HS-27A (cell line): ENCODE measurements at regions not wholly inside any gene's neighbourhood (a gene's known extent, or its start where the extent isn't known, plus 50 kb on each side); places are given as distances from the start of the nearest gene placed in this dataset.
A peak's percentile ranks its signal among the peaks of the same experiment; 100 is the strongest.

Source experiments
- DNase-seq: peaks from one replicate; pipeline ENCODE4 v3.0.0-alpha.2; 2012; ENCODE audit warnings: low read depth, missing footprints

DNA sequence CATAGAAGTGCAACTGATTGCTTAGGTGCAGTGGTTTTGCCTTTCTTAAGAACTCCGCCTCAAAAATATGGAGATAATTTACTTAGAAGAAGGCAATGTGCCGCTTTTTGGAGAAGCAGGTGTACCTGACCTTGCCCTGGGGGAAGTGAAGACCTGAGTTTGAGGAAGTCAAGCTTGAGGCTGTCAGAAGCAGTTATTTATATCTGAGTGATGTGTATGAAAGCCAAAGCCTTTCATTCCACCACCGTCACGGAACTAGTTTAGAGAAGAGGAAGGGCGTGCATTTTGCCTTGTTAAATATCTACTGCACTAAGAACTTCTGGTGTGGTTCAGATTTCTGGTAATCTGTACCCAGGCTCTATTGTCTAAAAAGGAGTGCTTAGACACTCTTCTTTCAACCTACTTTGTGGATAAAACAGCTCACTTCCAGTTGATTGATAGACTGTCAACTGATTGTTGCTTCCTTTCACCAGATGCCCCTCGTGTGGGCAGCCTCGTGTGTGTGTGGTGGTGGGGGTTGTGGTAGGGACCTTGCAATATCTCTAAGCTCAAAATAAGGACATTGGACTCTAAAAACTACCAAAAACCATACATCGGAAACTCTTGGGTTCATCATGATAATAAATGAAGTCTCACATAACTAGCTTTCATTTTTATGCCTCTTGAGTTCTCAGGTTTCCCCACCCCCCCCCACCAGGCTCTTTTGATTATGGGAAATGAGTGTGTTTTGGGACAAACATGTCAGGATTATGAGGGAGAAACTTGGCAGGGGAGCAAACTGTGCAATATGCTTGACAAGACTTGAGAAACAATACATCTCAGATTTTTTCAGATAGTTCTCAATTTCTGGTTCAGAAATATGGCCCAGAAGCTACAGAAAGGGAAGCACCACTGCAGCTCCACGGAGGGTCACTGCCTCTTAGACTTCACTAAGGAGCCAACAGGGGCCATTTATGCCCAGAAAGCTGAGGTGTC lies 78.6 kb downstream of the ARF6 start:
- no peak for DNase-seq

DNA sequence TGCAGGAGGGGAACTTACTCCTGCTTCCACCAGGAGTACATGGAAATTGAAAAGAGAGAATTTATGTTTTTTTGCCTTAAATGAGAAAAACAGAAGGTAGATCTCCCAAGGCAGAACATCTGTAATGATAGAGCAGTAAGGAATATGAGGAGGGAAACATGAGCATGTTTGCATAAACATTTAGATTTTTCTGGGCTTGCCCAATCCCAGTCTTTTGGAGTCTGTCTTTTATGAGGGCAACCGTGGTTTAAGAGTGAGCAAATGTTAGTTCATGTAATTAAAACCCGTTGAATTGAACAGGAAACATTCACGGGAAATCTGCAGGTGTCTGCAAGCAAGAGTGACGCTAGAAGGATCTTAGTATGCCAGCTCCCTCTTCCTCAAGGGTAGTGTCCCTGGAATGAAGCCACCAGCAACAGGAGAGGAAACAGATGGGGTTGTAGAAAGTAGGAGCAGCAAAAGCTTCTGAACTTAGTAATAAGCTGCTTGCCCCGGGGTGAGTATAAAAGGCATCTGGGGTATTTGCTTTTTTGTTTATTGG lies 79.3 kb downstream of the ARF6 start:
- peak; percentile 43 for DNase-seq

DNA sequence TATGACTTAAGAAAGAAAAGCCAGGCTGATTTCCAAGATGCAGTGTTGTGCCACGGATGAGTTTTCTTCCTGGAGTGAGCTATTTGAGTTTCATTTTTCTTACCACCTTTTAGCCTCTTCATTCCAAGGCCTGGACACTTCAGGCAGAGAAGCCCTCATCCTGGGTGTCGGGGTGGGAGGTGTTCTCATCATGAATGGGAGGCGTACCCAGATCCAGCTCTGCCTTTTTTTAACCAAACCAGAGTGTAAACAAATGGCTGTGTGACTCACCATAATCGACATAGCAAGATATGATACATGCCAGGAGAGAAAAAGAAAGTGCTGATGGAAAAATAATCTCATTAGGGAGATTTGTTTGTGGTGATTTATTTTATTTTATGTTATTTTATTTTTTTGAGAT lies 79.9 kb downstream of the ARF6 start:
- DNase-seq = peak; percentile 79

DNA sequence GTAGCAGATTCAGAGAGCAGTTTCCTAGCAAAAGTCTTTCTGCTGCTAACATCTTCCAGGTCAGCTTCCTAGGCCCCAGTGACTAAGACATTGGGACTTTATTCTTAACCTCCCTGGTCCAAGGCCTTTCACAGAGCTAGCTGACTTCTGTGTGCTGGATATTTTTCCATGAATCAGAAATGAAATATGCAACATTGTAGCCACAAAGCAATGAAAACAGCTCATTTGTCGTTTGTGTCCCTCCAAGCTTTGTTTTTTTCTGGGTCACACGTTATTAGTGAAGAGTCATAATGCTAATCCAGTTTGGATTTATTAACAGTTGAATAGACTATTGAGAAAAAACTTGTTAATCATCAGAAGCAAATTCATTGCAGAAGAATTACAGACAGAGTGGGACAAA lies 82.4 kb downstream of the ARF6 start:
- DNase-seq = no peak

DNA sequence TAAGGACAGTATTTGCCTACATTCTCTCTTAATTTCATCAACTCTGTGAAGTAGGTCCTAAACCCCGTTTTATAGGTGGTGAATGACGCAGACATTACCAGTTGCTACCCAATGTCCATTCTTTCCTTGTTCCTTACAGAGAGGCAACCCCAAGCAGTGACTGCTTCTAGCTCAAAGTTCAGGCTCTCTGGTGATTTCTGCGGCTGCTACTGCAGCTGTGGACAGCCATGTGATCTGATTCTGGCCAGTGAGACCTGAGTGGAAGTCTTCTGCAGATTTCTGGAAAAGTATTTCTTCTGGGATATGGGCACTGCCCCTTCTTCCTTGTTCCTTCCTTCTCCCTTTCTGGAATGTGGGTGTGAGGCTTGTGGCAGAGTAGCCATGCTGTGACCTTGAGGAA lies 82.9 kb downstream of the ARF6 start:
- DNase-seq = no peak

DNA sequence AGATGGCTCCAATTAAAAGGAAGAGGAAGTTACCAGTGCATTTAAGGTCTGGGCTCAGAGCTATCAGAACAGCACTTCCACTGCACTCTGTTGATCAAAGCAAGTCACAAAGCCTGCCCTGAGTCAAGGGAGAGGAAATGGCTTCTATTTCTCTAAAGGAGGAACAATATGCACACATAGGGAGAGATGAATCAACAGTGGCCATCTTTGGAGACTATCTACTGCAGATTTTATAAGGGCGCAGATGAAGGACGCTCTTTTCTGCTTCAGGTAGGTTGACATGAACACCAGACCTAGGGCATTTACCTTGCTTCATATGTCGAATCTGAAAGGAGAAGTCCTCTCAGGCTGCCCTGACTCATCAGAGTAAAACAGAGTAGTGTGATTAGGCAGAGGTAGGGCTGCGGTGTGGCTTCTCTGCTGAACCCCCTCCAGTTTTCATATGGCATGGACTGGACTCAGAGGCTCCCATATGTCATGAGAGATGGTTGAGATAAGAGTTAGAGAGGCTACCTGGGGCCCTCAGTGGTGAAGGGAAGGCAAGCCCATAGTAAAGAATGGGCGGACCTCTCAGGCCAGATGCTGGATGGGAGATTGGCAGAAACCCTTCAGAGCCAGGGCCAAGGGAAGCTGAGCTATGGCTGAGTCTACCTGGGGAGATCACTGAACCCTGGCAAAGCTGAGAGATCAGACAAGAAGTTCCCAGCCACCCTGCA lies 84.4 kb downstream of the ARF6 start:
- no peak for DNase-seq

DNA sequence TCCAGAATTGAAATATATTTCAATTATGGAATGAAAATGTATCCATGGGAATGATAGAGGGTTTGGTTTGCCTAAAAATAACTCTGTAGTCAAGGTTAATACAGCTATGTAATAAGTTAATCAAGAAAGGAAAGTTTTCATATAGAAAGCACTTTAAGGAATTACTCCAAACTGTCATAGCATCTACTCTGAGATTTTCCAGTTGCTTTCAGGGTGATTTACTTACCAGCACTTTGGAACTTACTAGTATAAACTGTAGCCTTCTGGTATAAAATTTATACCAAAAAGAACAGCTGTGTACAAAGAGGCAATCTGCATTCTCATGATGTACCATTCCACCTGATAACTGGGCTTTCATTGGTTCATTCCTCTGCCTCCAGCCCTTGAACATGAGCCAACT lies 87.1 kb downstream of the ARF6 start:
- DNase-seq = no peak

DNA sequence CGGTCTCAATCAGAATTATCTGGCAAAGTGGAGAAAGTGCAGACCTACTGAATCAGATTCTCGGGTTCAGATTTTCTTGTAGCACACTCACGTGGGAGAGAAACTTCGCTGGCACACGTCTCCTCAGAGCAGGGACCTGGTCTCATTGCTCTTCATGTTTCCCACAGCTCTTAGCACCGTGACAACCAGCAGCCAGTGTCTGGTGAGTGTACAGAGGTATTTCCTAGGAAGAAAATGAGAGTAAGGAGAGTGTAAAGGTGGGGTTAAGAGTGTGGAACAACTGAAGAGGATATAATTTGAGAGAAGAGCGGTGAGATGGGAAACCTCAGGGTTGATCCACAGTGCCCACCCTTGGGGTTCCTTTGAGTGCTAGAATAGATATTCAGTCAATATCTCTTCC lies 89.2 kb downstream of the ARF6 start:
- no peak for DNase-seq

DNA sequence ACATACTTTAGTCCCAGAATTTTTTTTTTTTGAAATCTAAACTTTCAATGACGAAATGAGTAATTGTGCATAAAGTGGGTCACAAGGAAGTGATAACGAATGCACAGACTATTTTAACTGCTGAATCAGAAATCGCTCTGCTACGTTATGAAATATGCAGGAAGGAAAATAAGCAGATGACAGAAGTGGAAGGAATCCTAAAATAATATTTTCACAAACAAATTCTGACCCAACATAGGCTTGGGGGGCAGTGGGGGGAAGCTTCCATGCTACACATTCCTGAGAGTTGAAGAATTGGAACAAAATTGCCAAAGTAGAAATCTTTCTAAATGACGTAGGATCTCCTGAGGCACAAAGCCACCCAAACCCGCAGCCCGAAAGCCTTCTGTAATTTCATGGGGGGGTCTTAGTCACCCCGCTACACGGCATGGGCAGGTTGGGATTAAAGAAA lies 89.6 kb downstream of the ARF6 start:
- DNase-seq = peak; percentile 91

DNA sequence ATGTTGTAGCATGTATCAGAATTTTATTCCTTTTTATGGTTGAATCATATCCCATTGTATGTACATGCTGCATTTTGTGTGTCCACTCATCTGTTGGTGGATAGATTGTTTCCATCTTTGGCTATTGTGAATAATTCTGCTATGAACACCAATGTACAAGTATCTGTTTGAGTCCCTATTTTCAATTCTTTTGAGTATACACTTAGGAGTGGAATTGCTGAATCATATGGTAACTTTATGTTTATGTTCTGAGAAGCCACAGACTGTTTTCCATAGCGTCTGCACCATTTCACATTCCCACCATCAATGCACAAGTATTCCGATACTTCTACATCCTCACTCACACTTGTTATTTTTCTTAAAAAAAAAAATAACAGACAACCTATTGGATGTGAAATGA lies 91.5 kb downstream of the ARF6 start:
- DNase-seq = no peak

DNA sequence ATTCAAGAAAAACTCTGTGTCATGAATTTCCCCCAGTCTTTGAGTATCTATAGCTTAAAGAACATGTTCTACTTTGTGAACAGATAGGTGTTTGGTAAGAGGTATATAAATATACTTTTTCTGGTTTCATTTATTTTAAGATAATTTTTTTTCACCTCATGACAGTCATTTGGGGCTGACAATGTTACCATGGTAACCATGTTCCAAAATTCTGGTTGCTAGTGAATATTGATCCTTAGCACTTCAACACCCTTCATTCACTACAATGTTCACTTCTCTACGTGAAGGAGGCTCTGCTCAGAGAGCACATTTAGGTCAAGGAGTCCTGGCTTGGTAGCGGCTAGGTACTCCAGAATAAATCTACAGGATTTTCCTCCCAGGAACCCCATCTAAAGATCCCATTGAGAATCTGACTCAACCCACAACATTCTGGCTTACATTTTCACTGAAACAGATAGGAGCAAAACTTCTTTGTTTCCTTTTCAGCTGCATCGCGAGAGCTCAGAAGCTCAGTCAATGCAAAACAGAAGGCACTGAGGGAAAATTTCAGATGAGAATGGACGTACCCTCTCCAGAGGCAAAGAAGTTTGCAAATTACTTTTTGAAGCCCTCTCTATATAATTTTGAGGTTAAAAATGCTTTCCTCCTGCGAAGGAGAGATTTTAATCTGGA lies 93.6 kb downstream of the ARF6 start:
- no peak for DNase-seq

DNA sequence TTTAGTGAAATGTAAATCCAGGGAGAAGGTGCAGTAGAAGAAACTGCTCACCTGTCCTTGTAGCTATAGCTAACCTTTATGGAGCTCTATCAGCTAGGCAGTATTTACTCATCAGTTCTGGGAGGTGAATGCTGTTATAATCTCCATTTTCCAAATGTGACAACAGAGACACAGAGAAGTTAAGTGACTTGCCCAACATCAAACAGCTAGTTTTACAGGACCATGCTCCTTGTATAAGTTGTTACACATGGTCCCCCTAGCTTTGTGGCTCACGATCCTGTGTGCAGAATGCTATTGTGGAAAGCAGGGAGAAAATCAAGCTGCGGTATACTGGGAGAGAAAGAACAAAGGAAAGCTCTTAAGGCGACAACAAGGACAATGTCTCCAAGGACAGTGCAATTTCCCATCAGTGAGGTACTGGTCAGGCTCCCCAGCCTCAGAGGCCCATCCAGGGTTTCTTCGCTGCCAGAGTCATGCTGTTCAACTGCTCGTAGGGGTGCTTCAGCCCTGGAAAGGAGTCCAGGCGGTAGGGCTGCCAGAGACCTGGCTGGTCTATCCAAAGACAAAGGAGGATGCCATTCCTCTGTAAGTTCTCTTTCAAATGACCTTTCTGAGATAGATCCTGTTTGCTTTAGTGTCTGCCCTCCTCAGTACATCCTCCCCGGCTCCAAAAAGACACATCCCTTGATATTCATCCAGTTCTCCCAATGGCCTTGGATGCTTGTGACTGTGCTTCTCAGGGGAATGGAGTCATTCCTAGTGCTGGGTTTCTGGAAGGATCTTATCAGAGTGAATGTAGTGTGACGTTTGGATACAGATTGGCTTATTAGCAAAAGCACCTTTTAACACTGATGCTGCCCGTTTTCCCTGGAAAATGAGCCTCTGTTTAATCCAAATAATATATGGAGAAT lies 95.5 kb downstream of the ARF6 start:
- DNase-seq = no peak

DNA sequence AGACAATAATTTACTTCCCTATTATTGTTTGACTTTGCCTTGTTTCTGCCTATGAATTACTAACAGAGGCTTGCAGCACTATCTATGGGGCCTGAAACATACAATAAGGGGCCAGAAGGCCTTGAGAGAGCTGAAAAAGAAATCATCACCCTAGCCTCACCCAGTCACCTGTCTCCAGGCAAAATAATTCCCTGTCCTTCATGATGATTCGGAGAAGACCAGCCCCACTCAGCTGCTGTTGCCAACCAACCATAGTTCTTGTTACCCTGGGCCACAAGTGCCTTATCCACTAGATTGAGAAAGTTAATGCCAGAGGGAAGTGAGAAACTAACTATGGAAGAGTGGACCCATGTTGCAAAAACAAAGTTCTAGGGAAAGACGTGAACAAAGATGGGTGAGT lies 97.1 kb downstream of the ARF6 start:
- DNase-seq = no peak

DNA sequence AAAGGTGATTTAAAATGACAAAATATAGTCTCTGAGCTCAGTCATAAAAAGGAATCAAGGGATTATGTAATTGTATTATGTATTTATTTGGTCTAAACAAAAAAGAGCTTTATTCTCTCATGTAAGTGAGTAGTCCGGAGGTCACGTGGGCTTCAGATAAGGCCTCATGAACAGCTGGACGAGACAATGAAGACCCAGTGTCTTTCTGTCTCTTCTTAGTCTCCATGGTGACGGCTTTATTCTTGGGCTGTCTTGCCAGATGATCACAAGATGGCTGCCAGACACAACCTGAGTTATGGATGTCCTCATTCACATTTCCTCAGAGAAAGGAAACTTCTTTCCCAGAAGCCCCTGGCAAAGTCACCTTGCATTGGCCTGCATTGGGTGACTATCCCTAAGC lies 98.6 kb downstream of the ARF6 start:
- no peak for DNase-seq

DNA sequence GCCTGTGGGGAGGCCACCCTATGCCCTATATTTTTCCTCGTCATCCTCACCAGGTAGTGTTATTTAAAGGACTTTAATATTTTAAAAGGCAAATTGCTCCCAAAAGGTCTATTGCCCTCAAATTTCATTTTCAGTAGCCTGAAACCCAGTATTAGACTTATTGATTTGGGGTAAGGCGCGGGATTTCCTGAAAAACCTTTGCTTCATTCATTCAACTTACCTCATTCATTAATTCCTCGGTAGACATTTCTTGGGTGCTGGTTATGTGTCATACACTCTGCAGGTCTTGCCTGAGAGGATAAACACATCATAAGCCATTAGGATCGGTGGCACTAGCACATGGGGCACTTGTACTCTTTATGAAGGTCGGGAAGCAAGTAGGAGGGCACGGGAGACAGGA lies 99.2 kb downstream of the ARF6 start:
- DNase-seq = no peak

DNA sequence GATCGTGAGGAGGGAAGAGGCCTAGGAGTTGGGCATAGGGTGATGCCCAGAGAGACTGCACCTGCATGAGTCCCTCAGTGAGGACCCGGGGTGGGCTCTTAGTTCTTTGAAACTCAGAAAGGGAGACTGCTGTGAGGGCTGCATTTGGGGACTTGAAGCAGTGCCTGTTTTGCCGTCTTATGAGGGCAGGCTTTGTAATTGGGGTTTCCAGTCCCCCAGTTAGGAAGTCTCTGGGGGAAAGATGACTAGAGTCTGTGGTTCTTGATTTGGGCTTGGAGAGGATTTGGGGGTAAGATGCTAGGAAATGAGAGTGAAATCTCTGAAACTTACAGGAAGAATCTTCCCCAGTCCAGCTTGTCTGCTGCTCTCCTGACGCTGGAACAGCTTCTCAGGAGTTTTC lies 99.6 kb downstream of the ARF6 start:
- no peak for DNase-seq

DNA sequence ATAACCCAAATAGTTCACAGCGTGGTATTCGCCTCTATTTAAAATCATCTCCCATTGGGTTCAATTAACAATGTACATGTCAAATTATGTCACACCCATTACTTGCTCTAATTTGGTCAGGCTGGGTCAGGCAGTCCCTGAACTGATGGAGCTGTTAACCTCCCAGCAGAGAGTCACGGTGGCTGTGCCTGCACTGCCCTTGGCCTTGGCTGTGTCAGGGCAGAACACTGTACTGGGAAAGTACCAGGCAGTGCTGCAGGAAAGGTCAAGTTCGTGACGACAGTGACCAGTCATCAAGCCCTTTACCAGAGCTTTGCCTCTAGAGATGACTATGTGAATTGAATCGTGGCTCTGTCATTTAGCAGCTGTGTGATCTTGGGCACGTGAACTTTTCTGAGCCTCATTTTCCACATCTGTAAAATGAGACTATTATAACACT lies 100.0 kb downstream of the ARF6 start:
- DNase-seq = no peak

DNA sequence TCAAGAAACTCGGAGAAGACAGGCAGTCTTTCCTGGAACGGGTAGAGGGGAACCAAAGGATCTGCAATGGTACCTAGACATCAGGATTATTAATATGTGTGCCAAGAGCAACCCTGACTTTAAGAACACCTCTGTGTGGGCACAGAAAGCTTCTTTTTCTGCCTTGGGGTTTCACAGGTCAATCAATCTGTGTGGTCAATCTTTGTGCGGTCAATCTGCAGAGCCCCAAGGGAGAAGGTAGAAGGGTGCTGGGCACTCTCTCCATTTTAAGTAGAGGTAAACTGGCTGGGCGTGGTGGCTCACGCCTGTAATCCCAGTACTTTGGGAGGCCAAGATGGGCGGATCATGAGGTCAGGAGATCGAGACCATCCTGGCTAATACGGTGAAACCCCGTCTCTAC lies 100.7 kb downstream of the ARF6 start:
- no peak for DNase-seq

DNA sequence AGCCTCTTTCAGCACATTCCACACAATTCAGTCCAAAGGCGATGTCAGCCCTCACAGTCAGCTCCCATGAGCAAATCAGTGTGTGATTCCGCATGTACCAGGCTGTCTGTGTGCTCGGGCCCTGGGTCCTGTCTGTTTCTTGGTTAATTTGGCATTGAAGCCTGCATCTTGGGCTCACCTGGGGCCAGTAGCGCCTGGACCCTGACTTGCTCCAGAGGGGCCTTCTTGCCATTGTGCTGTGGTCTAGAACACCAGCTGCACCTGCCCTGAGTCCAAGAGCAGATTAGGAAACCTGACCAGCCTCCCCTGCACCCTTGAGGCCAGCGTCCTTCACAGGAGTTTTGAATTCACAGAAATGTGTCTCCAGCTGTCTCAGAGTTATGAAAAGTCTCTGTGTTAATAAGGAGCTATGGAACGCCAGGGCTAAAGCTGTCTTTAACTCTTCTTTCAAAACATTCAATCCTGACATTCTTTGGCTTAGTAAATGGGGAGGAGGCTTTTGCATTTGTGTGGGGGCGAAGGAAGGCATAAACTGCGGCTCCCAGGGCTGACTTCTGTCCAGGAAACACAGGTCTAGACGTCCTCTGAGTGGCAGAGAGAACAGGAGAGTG lies 102.2 kb downstream of the ARF6 start:
- no peak for DNase-seq

DNA sequence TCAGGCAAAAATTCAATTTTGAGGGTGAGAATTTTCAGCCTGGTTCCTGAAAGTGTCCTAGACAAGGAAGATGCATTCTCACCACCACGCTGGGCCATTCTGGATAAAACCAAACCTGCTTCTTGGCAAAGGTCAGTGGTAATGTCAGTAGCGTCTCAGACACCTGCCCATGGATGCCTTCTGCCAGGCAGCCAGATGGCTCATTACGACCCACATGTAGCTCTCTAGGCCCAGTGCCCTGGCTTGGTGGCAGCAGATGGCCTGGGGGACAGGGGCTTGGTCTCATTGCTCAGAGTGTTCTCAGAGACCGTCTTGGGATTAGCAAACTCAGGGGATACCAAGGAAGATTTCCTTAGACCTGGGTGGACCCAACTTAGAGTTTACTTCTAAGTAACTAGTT lies 105.1 kb downstream of the ARF6 start:
- DNase-seq = no peak
